GM12892 (cell line): ENCODE measurements at regions not wholly inside any gene's neighbourhood (a gene's known extent, or its start where the extent isn't known, plus 50 kb on each side); places are given as distances from the start of the nearest gene placed in this dataset.

Source experiments
- POLR2A ChIP-seq: IDR thresholded peaks from 2 replicates; pipeline ENCODE4 v1.6.1; 2011; ENCODE audit warnings: low read depth, low read length, control low read depth
- POLR2AphosphoS5 ChIP-seq: IDR thresholded peaks from 2 replicates; pipeline ENCODE4 v1.6.1; 2011; ENCODE audit warnings: low read depth, low read length, control low read depth
- TAF1 ChIP-seq: IDR thresholded peaks from 2 replicates; pipeline ENCODE4 v1.6.1; 2011; ENCODE audit warnings: low read depth, mild to moderate bottlenecking, control low read depth, low read length, borderline replicate concordance

- TF ChIP-seq POLR2A = no peak
- no peak for TF ChIP-seq POLR2AphosphoS5
- no peak for TF ChIP-seq TAF1
Measured at GRCh38 chr2:83961512-83961911, 497.6 kb downstream of the SUCLG1 start.
